Adrenal gland (tissue), 5 donors: ENCODE measurements at regions not wholly inside any gene's neighbourhood (a gene's known extent, or its start where the extent isn't known, plus 50 kb on each side); places are given as distances from the start of the nearest gene placed in this dataset.

Experiments used
- POLR2A ChIP-seq, 2 donors: fragments of 450-650 bp; IDR thresholded peaks; one replicate each; pipeline ENCODE4 v1.6.1; 2017; ENCODE audit warnings: antibody characterized with exemption in 2 of 2, mild to moderate bottlenecking in 2 of 2, moderate library complexity in 1 of 2
- TF ChIP-seq, protein P1 (sequence below), 6 experiments: fragments of 450-650 bp in 4 of 6; fragments of 200-600 bp in 2 of 6; sonication (generic) in 1 of 6; IDR thresholded peaks; 1 replicate in 5 of 6; 2 replicates in 1 of 6; pipeline versions ENCODE4 v1.5.1 to v1.8.0; 2016 to 2021; ENCODE audit warnings: antibody characterized with exemption in 6 of 6, mild to moderate bottlenecking in 2 of 6, moderate library complexity in 1 of 6
- donor health status: DM: no; HTN: no; CAD: no.

DNA sequence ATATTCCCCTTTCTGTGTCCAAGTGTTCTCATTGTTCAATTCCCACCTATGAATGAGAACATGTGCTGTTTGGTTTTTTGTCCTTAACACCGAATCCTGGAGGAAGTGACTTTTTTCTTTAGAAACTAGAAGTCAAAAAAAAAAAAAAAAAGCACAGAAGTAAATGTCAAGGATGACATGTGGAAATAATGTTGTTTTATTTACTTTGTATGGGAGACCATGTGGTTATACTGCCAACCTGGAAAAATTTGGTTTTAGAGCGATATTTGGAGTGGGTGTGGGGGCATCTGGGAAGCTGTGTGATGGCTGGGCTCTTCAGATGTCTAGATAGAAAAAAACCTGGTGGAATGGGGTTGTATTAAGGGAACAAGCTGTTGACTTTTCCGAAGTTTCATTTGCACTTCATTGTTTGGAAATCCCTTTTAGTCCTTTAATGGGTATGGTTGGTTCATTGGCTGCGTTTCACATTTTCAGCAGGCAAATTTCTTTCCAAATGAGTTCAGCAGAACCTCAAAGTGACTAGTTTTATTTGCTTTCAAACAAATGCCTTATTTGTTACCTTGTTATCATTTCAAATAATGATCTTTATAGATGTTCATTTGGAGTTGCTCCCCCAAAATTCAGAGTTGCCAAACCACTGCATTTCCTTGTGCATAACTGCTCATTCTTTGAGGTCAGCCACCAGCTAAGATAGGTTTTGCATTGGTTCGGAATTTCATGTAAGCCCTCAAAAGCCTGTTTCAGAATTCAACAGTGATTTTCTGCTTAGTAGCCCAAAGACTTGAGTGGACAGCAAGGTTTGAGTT is 508.2 kb downstream of the METTL15 start:
- TF ChIP-seq POLR2A (IDR thresholded peaks at IDR 0.05) = no peak
- TF ChIP-seq, protein P1, sequence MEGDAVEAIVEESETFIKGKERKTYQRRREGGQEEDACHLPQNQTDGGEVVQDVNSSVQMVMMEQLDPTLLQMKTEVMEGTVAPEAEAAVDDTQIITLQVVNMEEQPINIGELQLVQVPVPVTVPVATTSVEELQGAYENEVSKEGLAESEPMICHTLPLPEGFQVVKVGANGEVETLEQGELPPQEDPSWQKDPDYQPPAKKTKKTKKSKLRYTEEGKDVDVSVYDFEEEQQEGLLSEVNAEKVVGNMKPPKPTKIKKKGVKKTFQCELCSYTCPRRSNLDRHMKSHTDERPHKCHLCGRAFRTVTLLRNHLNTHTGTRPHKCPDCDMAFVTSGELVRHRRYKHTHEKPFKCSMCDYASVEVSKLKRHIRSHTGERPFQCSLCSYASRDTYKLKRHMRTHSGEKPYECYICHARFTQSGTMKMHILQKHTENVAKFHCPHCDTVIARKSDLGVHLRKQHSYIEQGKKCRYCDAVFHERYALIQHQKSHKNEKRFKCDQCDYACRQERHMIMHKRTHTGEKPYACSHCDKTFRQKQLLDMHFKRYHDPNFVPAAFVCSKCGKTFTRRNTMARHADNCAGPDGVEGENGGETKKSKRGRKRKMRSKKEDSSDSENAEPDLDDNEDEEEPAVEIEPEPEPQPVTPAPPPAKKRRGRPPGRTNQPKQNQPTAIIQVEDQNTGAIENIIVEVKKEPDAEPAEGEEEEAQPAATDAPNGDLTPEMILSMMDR (IDR thresholded peaks at IDR 0.05) = no peak
